HEK293 (cell line): ENCODE measurements at regions not wholly inside any gene's neighbourhood (a gene's known extent, or its start where the extent isn't known, plus 50 kb on each side); places are given as distances from the start of the nearest gene placed in this dataset.
A peak's percentile ranks its signal among the peaks of the same experiment; 100 is the strongest.

Experiments used
- CTCF ChIA-PET: fragments of 350-600 bp; formaldehyde crosslinking; extraction: SDS; loops from one replicate; lab custom pipeline; 2021; ENCODE audit warnings: antibody characterized with exemption; lab: Yijun Ruan, JAX
- POLR2A ChIA-PET: fragments of 300-600 bp; formaldehyde crosslinking; extraction: SDS; loops from one replicate; lab custom pipeline; 2020; ENCODE audit warnings: antibody characterized with exemption, inconsistent platforms; lab: Yijun Ruan, JAX
- H3K27ac ChIP-seq: fragments of 200-500 bp; sonication (Bioruptor generic); 2 replicates; pipeline ENCODE4 v1.5.1; 2014; ENCODE audit warnings: low read depth, low read length, control low read depth, inconsistent platforms; ENCODE audit errors: extremely low read depth
- H3K36me3 ChIP-seq, 2 experiments: fragments of 200-500 bp in 1 of 2; sonication (Bioruptor generic) in 1 of 2; 1 replicate in 1 of 2; 2 replicates in 1 of 2; pipeline ENCODE4 v1.5.1; 2014 to 2017; ENCODE audit warnings: inconsistent platforms in 2 of 2, low read length in 2 of 2; ENCODE audit not compliant: control insufficient read depth in 2 of 2, insufficient read depth in 1 of 2
- H3K4me1 ChIP-seq: fragments of 200-500 bp; sonication (Bioruptor generic); 2 replicates; pipeline ENCODE4 v1.5.1; 2014; ENCODE audit warnings: mild to moderate bottlenecking, low read length, inconsistent platforms; ENCODE audit not compliant: control insufficient read depth, insufficient read depth
- H3K4me3 ChIP-seq: 2 replicates; pipeline ENCODE4 v1.5.1; 2011; ENCODE audit warnings: low read depth, mild to moderate bottlenecking, control low read depth, low read length, moderate library complexity
- H3K9me3 ChIP-seq: fragments of 200-500 bp; sonication (Bioruptor generic); 2 replicates; pipeline ENCODE4 v1.5.1; 2014; ENCODE audit warnings: low read depth, low read length, inconsistent platforms; ENCODE audit not compliant: control insufficient read depth, insufficient read depth
- ATF2 ChIP-seq: fragments of 450-650 bp; formaldehyde crosslinking; IDR thresholded peaks from 2 replicates; pipeline ENCODE4 v1.5.1; 2016; ENCODE audit warnings: missing biosample characterization, missing genetic modification characterization, low read depth
- HOXC10 ChIP-seq: sonication (generic); formaldehyde crosslinking; IDR thresholded peaks from 2 replicates; pipeline ENCODE4 v1.8.1; 2023; ENCODE audit warnings: mild to moderate bottlenecking, missing genetic modification reagents
- KLF16 ChIP-seq: fragments of 450-650 bp; formaldehyde crosslinking; IDR thresholded peaks from 2 replicates; pipeline ENCODE4 v1.5.1; 2017; ENCODE audit warnings: missing biosample characterization, missing genetic modification characterization
- KLF9 ChIP-seq: fragments of 450-650 bp; formaldehyde crosslinking; IDR thresholded peaks from 2 replicates; pipeline ENCODE4 v1.5.1; 2016; ENCODE audit warnings: missing biosample characterization, missing genetic modification characterization, low read depth
- SCRT1 ChIP-seq: fragments of 450-650 bp; formaldehyde crosslinking; IDR thresholded peaks from 2 replicates; pipeline ENCODE4 v1.5.1; 2016; ENCODE audit warnings: missing biosample characterization, missing genetic modification characterization, borderline replicate concordance
- SETDB1 ChIP-seq: IDR thresholded peaks from one replicate; pipeline ENCODE4 v1.6.1; 2017; ENCODE audit warnings: mild to moderate bottlenecking, low read length, moderate library complexity, mixed read lengths; ENCODE audit not compliant: insufficient read length
- WT1 ChIP-seq: fragments of 450-650 bp; formaldehyde crosslinking; IDR thresholded peaks from 2 replicates; pipeline ENCODE4 v1.5.1; 2016; ENCODE audit warnings: missing biosample characterization, missing genetic modification characterization
- ZFP41 ChIP-seq: fragments of 450-650 bp; formaldehyde crosslinking; IDR thresholded peaks from 2 replicates; pipeline ENCODE4 v1.5.1; 2016; ENCODE audit warnings: missing biosample characterization, missing genetic modification characterization, borderline replicate concordance
- ZNF121 ChIP-seq: fragments of 450-650 bp; formaldehyde crosslinking; IDR thresholded peaks from 2 replicates; pipeline ENCODE4 v1.5.1; 2016; ENCODE audit warnings: missing biosample characterization, missing genetic modification characterization
- ZNF26 ChIP-seq: fragments of 450-650 bp; formaldehyde crosslinking; IDR thresholded peaks from 2 replicates; pipeline ENCODE4 v1.5.1; 2016; ENCODE audit warnings: missing biosample characterization, missing genetic modification characterization
- ZNF266 ChIP-seq: fragments of 450-650 bp; formaldehyde crosslinking; IDR thresholded peaks from 2 replicates; pipeline ENCODE4 v1.5.1; 2016; ENCODE audit warnings: missing biosample characterization, missing genetic modification characterization, low read depth
- ZNF510 ChIP-seq: fragments of 450-650 bp; formaldehyde crosslinking; IDR thresholded peaks from 2 replicates; pipeline ENCODE4 v1.5.1; 2018; ENCODE audit warnings: mild to moderate bottlenecking, missing genetic modification characterization, missing biosample characterization; ENCODE audit not compliant: insufficient replicate concordance
- ZNF518A ChIP-seq: fragments of 450-650 bp; formaldehyde crosslinking; conservative IDR thresholded peaks from 2 replicates; pipeline ENCODE4 v1.5.1; 2016; ENCODE audit warnings: low read depth, missing biosample characterization, missing genetic modification characterization
- ZNF529 ChIP-seq: fragments of 450-650 bp; formaldehyde crosslinking; IDR thresholded peaks from 2 replicates; pipeline ENCODE4 v1.5.1; 2017; ENCODE audit warnings: missing genetic modification characterization, missing biosample characterization; ENCODE audit not compliant: insufficient replicate concordance
- ZNF560 ChIP-seq: fragments of 450-650 bp; formaldehyde crosslinking; IDR thresholded peaks from 2 replicates; pipeline ENCODE4 v1.5.1; 2017; ENCODE audit warnings: missing biosample characterization, missing genetic modification characterization, borderline replicate concordance
- ZNF645 ChIP-seq: fragments of 450-650 bp; formaldehyde crosslinking; IDR thresholded peaks from 2 replicates; pipeline ENCODE4; 2016; ENCODE audit warnings: missing biosample characterization, missing genetic modification characterization
- ZNF664 ChIP-seq: fragments of 450-650 bp; formaldehyde crosslinking; IDR thresholded peaks from 2 replicates; pipeline ENCODE4 v1.5.1; 2016; ENCODE audit warnings: missing biosample characterization, missing genetic modification characterization
- ZSCAN4 ChIP-seq: fragments of 450-650 bp; formaldehyde crosslinking; IDR thresholded peaks from 2 replicates; pipeline ENCODE4 v1.5.1; 2017; ENCODE audit warnings: missing biosample characterization, missing genetic modification characterization

GRCh38 chr12:124687917-124688316, 120.5 kb upstream of the NCOR2 start (continued):
- TF ChIP-seq ZNF518A: no peak
- TF ChIP-seq SCRT1: no peak
- TF ChIP-seq ZNF266 (tag by site-specific recombination): no peak

GRCh38 chr12:124687174-124687902, 119.9 kb upstream of the NCOR2 start:
- H3K9me3 ChIP-seq: no peaks in the 10 kb centered on the region
- no peaks in the 10 kb centered on the region; the same call in 1 of the 2 replicates for H3K4me1 ChIP-seq
- POLR2A ChIA-PET: no interaction called here
- H3K4me3 ChIP-seq: no peak overlapping the region
- TF ChIP-seq KLF9 (tag by site-specific recombination) (0 out of 2 replicates have a peak, but pooled peaks have one; percentile 23), WT1 (tag by site-specific recombination) (no peak), ATF2 (no peak), ZNF664 (peak; percentile 99), ZNF560 (tag by site-specific recombination) (no peak), ZNF529 (no peak), KLF16 (no peak), SETDB1 (no peak), ZNF121 (no peak), ZSCAN4 (tag by site-specific recombination) (peak; percentile 34; the same call in 1 of the 2 replicates), ZNF645 (tag by site-specific recombination) (no peak), HOXC10 (no peak), ZNF26 (tag by site-specific recombination) (no peak), ZNF510 (tag by site-specific recombination) (no peak), ZFP41 (tag by site-specific recombination) (no peak)
- CTCF ChIA-PET: no interaction called here
- no peaks in the 10 kb centered on the region for H3K36me3 ChIP-seq
- no peak overlapping the region for H3K27ac ChIP-seq
